GM18519 (cell line): ENCODE measurements at regions not wholly inside any gene's neighbourhood (a gene's known extent, or its start where the extent isn't known, plus 50 kb on each side); places are given as distances from the start of the nearest gene placed in this dataset.
"Not testable (repeated sequence)": the region's sequence is repeated elsewhere in the genome, so short reads cannot be mapped to it uniquely, and the experiment has no call there.

Experiments
- ATAC-seq: cut with Tn5 transposase; IDR thresholded peaks from one replicate; pipeline ENCODE4 v1.9.1; 2021; ENCODE audit warnings: mild to moderate bottlenecking, moderate library complexity; ENCODE audit not compliant: unreplicated experiment, low FRiP score

DNA sequence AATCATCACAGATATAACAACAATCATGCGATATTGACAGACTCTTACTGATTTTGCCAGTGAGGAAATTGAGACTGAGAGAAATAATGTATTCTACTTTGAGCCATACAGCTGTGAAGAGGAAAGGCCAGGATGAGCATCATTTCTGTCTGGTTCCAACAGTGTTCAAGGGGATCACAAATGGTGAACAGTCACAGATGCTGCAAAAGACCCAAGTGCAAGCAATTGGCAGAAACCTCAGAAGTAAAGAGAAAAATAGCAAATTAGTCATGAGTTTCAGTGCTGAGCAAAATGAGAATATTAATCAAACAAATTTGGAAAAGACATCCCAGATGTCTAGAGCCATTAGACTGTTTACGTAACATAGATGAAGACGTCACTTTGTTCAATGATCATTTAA, 114.1 kb downstream of the RAB38 start:
- no peak for ATAC-seq

DNA sequence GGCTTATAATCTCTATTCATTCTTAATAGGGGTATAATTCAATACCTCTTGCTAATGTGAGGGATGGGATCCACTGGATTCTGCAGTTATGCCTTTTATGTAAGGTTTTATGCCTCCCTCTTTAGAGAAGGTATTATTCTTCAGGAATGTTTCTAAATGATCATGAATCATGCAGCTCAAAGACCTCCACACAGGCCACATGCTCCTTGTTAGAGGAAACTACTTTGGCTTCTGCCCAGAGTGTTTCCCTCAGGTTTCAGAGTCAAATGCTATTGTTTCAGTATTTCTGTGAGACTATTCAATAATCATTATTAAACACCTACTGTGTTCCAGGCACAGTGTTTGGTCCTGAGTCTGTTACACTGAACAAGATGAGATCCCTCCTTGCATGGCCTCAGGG, 115.9 kb downstream of the RAB38 start:
- no peak for ATAC-seq

DNA sequence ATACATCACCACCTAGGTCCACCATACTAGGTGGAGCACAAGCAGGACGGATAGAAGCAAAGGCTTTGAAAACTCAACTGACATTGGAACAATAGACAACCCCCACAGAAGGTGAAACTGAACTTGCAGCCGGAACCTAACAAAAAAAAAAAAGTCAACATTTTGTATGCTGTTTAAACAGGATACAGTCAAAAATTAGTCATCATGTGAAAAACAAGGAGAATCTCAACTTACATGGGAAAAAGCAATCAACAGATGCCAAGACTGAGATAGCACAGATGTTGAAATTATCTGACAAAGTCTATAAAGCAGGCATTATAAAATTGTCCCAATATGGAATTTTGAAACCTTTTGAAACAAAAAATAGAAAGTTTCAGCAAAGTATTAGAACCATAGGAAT, 123.8 kb downstream of the RAB38 start:
- ATAC-seq, result no peak

DNA sequence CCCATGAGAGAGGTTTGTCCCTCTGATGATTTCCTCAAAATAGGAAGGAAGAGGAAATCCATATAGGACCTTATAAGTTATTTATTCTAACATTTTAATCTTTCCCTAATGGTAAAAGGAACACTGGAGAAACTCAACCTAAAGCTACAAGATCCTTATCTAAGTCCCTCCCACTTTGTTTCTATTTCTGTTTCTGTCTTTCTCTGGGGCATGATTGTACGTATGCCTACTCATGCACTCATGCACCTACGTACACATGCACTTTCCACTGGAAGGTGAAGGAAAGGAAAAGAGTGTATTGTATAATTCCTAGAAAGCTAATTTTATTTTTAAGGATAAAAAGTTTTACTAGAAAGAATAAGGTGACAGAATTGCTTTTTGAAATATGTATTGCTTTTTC, 125.0 kb downstream of the RAB38 start:
- ATAC-seq, result no peak

DNA sequence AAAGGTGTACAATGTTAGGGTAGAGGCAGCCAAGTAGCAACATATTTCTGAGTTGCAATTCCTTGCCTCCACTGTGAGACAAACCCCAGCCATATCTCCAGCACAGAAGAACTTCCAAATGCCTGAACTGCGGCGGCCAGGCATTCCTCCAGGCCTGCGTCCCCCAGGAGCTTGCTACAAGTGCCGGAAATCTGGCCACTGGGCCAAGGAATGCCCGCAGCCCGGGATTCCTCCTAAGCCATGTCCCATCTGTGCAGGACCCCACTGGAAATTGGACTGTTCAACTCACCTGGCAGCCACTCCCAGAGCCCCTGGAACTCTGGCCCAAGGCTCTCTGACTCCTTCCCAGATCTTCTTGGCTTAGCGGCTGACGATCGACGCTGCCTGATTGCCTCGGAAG, 130.0 kb downstream of the RAB38 start:
- not testable (repeated sequence) for ATAC-seq

DNA sequence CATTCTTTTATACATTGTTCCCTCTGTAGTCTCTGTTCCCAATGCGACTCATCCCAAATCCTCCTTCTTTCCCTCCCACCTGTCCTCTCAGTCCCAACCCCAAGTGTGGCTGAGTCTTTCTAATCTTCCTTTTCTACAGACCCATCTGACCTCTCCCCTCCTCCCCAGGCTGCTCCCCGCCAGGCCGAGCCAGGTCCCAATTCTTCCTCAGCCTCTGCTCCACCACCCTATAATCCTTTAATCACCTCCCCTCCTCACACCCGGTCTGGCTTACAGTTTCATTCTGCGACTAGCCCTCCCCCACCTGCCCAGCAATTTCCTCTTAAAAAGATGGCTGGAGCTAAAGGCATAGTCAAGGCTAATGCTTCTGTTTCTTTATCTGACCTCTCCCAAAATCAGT, 130.6 kb downstream of the RAB38 start:
- not testable (repeated sequence) for ATAC-seq

DNA sequence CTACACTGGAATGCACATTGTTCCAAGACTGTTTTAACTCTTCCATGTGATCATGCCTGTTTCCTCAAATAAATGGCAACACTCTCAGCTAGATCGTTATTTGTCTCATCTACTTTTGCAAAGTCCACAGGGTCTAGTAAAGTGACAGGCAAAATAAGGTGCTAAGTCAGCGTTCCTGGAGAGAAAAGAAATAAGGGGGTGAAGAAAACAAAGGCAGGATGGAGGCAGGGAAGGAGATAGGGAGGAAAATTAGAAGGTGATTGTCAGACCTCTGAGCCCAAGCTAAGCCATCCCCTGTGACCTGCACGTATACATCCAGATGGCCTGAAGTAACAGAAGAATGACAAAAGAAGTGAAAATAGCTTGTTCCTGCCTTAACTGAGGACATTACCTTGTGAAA, 132.1 kb downstream of the RAB38 start:
- no peak for ATAC-seq

DNA sequence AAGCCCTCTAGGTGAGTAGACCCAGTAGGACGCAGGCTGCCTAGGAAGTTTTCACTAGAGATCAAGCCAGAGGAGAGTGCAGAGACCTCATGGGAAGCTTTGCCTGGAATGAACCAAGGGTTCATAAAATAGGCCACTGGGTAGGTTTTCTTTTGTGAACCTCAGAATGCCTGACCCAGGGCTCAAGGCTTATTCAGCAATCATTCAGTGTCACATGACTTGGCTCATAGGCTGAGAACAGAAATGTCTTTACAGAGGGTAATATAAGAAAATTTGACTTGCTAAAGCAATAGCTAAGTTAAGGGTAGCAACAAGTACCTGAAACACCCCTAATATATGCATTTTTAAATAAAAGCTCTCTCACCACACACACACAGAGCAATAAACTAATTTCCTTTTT, 132.6 kb downstream of the RAB38 start:
- ATAC-seq, result no peak

DNA sequence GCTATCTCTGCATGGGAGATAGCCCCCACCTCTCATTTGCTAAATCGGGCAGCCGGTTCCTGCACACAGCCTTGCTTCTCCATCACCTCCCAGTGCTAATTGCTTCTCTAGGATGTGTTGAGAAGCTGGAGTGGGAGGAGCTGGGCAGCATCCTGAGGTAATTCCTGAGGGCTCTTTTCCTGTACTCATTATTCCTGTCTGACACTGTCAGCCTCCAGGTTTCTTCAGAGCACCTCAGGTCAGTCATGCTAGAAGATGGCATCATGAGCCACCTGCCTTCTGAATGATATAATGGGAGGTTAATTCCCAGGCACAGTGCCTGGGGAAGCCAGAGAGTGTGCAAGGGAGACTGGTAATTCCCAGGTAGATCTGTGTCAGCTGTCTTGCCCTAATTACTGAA, 133.0 kb downstream of the RAB38 start:
- ATAC-seq, result no peak

DNA sequence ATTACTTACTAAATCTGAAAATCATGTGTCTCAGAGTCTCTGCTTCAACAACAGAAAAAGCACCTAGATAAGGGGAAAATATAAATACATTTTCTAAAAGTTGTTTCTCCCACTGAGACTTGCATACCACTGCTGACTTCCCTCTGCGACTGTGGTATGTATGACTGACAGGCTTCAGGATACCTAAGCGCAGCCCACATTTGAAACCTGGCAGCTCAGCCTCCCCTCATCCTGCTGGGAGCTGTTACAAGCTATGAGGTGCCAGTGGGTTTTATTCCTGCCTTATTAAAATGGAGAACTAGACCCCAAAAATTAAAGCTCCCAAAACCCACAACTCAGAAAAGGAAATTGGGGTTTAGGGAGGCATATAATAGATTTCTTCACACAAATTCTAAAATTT, 133.6 kb downstream of the RAB38 start:
- no peak for ATAC-seq

DNA sequence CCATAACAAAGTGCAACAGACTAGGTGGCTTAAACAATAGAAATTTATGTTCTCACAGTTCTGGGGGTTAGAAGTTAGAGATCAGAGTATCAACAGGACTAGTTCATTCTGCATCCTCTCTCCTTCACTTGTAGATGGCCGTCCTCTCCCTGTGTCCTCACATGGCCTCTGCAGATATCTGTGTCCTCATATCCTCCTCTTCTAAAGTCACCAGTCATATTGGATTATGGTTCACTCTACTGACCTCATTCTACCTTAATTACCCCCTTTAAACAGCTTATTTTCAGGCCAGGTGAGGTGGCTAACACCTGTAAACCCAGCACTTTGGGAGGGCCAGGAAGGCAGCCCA, 135.1 kb downstream of the RAB38 start:
- ATAC-seq, result no peak

DNA sequence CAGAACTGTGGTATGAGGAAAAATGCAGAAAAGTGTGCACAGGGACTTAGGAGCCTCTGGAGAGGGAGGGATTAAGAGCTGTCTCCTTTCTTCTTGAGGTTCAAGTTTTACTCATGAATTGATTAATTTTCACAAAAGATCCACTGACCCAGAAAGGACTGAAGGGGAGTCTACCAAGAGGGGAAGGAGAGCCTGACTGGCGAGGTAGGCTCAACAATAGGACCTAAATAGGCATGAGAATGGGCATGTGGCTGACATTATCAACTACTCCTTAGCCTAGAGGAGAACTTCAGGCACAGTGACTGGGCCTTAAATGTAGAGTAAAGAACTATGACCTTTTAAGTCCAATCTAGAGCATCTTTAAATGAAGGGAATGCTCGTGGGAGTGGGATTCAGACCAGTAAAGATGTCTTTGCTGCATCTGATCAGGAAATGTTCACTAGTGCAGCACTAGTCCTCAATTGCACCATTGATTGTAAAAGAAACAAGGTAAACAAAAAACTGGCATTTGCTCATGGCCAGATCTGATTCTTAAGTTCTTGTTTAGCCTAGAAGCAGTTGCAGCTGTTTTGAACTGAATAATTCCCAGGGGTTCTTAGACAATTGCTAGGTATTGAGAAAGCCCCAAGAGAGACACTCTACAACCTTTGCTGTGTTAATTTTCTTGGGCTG, 135.6 kb downstream of the RAB38 start:
- no peak for ATAC-seq

DNA sequence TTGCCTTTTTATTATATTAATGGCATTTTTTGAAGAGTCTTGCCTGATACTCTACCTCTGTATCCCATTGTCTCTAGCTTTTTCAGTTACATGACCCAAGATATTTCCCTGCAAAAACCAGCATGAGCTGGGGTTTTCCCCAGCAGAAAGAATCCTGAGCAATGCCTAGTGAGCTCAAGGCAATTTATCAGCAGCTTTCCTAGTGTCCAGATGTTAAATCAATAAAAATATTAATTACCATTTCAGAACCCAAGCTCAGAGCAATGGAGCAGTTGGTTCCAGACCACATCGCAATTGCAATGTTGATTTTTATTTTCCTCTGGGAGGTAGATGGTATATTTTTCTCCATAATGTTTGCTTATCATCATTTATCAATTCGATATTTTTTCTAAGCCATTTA, 137.2 kb downstream of the RAB38 start:
- ATAC-seq, result no peak

DNA sequence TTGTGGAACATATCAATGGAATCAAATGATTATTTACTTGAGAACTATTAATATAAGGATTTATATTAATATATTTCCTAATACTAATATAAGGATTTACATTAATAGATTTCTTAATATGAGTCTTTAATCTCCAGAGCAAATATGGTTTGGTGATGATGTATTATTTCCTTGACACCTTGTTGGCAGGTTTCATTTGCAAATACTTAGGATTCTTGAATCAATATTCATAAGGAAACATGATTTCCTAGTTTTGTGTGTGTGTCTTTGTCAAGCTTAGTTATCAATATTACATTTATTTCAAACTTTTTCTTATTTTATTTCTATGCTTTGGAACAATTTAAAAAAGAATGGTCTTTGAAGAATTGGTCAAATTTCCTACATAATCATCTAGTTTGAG, 138.5 kb downstream of the RAB38 start:
- no peak for ATAC-seq

DNA sequence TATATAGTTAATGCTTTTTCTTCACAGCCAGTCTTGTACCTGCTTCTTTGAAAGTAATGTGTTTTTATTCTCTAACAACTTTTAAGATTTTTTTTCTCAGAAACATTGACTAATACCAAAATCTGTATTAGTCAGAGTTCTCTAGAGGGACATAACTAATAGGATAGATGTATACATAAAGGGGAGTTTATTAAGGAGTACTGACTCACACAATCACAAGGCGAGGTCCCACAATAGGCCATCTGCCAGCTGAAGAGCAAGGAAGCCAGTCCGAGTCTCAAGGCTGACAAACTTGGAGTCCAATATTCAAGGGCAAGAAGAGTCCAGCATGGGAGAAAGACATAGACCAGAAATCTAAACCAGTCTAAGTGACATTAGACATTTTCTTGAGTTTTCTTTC, 140.0 kb downstream of the RAB38 start:
- no peak for ATAC-seq

DNA sequence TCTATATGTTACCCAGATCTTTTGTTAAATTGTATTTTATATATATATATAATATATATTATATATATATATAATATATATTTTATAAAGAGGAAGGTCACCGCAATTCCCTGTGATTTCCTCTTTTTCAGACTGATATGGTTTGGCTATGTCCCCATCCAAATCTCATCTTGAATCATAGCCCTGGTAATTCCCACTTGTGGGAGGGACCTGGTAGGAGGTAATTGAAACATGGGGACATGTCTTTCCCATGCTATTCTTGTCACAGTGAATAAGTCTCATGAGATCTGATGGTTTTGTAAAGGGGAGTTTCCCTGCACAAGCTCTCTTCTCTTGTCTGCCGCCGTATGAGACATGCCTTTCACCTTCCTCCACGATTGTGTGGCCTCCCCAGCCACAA, 157.6 kb downstream of the RAB38 start:
- no peak for ATAC-seq

DNA sequence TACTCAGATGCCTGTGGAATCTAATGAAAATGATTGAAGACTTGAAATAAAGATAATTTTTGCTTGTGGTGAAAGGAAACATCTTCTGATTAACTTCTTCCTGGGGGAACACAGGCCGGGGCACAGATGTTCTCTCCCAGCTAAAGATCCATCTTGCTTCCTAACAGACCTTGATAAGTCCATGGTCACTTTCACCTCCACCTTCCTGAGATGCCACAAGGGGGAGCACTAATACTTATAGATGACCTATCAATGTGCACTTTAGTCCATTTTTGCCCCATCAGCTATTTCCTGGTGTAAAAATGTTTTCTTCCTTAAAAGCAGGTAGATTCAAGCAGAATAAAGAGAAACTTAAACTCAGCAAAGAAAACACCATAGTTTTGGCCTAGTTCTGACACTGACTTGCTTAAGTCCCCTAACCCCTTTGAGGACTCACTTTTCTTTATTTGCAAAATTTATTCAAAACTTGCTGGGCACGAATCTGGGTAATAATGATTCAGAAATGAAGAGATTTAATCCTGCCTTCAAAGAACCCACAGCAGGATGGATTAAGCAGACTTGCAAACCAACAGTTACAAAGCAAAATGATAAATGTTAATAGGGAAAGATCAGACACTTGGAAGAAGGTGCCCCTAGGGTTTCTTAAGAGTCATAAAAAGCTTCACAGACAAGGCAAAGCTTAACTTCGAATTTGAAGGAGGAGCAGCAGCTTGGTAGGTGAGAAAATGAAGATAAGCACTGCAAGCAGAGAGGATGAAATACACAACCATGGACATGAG, 158.7 kb downstream of the RAB38 start:
- ATAC-seq, result peak; percentile 88

DNA sequence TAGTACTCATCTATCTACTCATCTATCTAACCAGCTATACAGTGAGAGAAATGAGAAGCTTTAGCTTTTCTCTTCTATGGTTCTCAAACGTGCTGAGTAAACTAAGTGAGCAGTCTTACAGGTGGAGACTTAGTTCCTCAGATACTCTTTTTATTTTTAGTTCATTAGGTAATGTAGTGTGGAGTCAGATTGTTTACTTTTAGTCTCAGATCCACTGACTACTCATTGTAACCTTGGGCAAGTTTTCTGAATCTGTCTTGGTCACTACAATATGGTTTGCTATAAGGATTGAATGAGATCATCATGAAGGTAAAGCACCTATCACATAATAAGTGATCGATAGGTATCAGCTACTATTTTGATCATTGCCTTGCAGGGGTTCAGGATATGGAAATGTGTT, 160.1 kb downstream of the RAB38 start:
- ATAC-seq, result no peak

DNA sequence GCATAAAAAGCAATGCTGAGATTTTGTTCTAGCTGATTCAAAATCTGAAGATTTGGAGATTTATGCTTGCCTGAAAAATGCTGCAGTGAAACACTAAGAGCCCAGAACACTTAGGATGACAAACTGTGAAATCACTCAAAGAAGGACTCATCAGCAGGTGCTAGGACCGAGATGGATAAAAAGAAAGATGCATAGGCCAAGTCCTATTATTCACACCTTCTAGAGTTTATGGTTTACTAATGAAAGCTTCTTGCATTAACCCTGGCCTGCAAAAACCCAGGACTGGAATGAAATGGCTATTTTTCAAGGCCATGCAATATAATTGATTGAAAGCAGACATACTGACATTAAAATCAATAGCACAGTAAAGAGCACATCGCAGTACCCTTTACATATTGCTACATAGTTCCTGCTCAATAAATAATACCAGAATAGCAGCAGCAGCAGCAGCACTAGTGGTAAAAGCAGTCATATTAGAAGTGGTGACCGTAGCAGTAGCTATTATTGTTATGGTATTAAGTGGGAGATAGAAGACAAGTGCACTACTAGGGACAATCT, 161.7 kb downstream of the RAB38 start:
- no peak for ATAC-seq

DNA sequence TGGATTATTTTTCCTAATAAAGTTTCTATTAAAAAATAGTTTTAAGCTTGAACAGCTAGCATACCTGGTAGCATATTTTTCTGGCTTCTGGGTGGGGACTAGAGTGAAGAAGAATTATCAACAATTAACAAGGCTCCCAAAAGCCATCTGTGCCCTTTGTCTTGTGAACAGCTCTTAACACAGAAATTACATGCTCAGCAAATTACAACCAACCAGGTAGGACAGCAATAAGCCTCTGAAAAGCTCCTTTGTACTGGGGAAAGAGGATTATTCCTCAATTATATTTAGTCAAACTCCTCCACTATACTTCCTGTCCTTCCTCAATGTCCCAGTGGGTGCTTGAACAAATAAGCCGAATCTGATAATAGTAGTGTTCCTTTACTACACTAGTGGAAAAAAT, 162.8 kb downstream of the RAB38 start:
- no peak for ATAC-seq

DNA sequence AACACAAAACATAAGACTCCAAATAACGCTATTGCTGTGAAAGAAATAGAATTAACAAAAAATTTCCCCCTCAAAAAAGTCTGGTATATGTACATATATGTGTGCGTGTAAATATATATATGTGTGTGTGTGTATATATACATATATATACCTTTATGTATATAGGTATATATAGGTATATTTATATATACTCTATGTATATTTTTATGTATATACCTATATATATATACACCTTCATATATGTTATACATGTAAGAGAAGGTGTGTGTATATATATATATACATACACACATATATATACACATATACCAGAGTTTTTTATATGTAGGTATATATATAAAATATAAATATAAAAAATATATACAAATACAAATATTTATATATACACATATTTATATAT, 199.2 kb downstream of the RAB38 start:
- no peak for ATAC-seq

DNA sequence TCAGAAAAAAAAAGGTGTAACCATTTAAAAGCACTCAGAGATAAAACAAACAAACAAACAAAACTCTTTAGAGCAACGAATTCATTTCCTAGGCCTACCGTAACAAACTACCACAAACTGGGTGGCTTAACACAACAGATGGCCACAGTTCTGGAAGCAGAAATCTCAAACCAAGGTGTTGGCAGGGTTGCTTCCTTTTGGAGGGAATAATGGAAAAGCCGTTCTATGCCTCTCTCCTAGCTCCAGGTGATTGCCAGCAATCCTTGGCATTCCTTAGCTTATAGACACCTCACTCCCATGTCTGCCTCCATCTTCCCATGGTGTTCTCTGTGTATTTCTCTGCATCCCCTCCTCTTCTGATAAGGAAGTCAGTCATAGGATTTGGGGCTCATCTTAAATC, 200.4 kb downstream of the RAB38 start:
- ATAC-seq, result no peak
